ENCODE measurements at regions not wholly inside any gene's neighbourhood (a gene's known extent, or its start where the extent isn't known, plus 50 kb on each side); places are given as distances from the start of the nearest gene placed in this dataset.
A peak's percentile ranks its signal among the peaks of the same experiment; 100 is the strongest.

GRCh38 chr1:213380865-213381264, 329.8 kb downstream of the RPS6KC1 start:
- Histone ChIP-seq H3K27me3 (ENCODE audit: insufficient read depth, low read length) (no peaks in the 10 kb centered on the region), H3K9ac (ENCODE audit: low read length) (no peak overlapping the region), H3K27ac (ENCODE audit: low read depth, low read length) (no peak overlapping the region), H3K79me2 (ENCODE audit: insufficient read depth, low read length) (no peaks in the 10 kb centered on the region), H2AFZ (ENCODE audit: low read depth, low read length) (no peak overlapping the region), H3K4me1 (ENCODE audit: insufficient read depth, low read length) (peaks cover 4% of the 10 kb centered on the region), H3K4me3 (ENCODE audit: insufficient read depth, low read depth, low read length) (no peak overlapping the region), H3K36me3 (ENCODE audit: insufficient read depth, low read length) (no peaks in the 10 kb centered on the region), H3K4me2 (ENCODE audit: low read length) (no peak overlapping the region), H3K9me3 (ENCODE audit: insufficient read depth, low read depth, low read length) (no peaks in the 10 kb centered on the region), H4K20me1 (ENCODE audit: insufficient read depth, low read length) (no peaks in the 10 kb centered on the region)
- Mint-ChIP-seq H3K9me3 (ENCODE audit: unreplicated experiment) (peaks cover 2% of the 10 kb centered on the region), H3K36me3 (ENCODE audit: low read depth, unreplicated experiment) (peaks cover 3% of the 10 kb centered on the region), H3K27ac (ENCODE audit: unreplicated experiment) (no peak overlapping the region), H3K27me3 (ENCODE audit: low read depth, unreplicated experiment) (peaks cover 4% of the 10 kb centered on the region), H3K4me1 (ENCODE audit: low read depth, unreplicated experiment) (peaks cover 11% of the 10 kb centered on the region), H3K4me3 (ENCODE audit: unreplicated experiment) (no peak overlapping the region)
- no peak for FAIRE-seq
- no peak for DNase-seq (ENCODE audit: low read depth)
- TF ChIP-seq CTCF (IDR thresholded peaks at IDR 0.05; ENCODE audit: insufficient read depth, low read depth, low read length) (no peak), EZH2 (IDR thresholded peaks at IDR 0.05; ENCODE audit: insufficient read depth, low read length) (no peak)

GRCh38 chr1:213381572-213382084, 330.6 kb downstream of the RPS6KC1 start:
- DNase-seq (ENCODE audit: low read depth) = peak; percentile 23
- Mint-ChIP-seq H3K27me3 (ENCODE audit: low read depth, unreplicated experiment) (peaks cover 4% of the 10 kb centered on the region), H3K9me3 (ENCODE audit: unreplicated experiment) (peaks cover 2% of the 10 kb centered on the region), H3K36me3 (ENCODE audit: low read depth, unreplicated experiment) (peaks cover 3% of the 10 kb centered on the region), H3K4me3 (ENCODE audit: unreplicated experiment) (no peak overlapping the region), H3K4me1 (ENCODE audit: low read depth, unreplicated experiment) (peaks cover 9% of the 10 kb centered on the region), H3K27ac (ENCODE audit: unreplicated experiment) (no peak overlapping the region)
- Histone ChIP-seq H3K4me3 (ENCODE audit: insufficient read depth, low read depth, low read length) (peak overlapping the region; percentile 17), H3K27me3 (ENCODE audit: insufficient read depth, low read length) (no peaks in the 10 kb centered on the region), H3K9me3 (ENCODE audit: insufficient read depth, low read depth, low read length) (no peaks in the 10 kb centered on the region), H3K79me2 (ENCODE audit: insufficient read depth, low read length) (no peaks in the 10 kb centered on the region), H2AFZ (ENCODE audit: low read depth, low read length) (peak overlapping the region; percentile 34), H3K27ac (ENCODE audit: low read depth, low read length) (no peak overlapping the region), H4K20me1 (ENCODE audit: insufficient read depth, low read length) (no peaks in the 10 kb centered on the region), H3K9ac (ENCODE audit: low read length) (no peak overlapping the region), H3K36me3 (ENCODE audit: insufficient read depth, low read length) (no peaks in the 10 kb centered on the region), H3K4me1 (ENCODE audit: insufficient read depth, low read length) (peaks cover 4% of the 10 kb centered on the region), H3K4me2 (ENCODE audit: low read length) (peak overlapping the region; percentile 79)
- TF ChIP-seq CTCF (IDR thresholded peaks at IDR 0.05; ENCODE audit: insufficient read depth, low read depth, low read length) (no peak), EZH2 (IDR thresholded peaks at IDR 0.05; ENCODE audit: insufficient read depth, low read length) (no peak)
- no peak for FAIRE-seq

- TF ChIP-seq EZH2 (IDR thresholded peaks at IDR 0.05; ENCODE audit: insufficient read depth, low read length) (no peak), CTCF (IDR thresholded peaks at IDR 0.05; ENCODE audit: insufficient read depth, low read depth, low read length) (no peak)
- FAIRE-seq = no peak
- H4K20me1 ChIP-seq (ENCODE audit: insufficient read depth, low read length) = no peaks in the 10 kb centered on the region
- no peak overlapping the region for H2AFZ ChIP-seq (ENCODE audit: low read depth, low read length)
- Mint-ChIP-seq H3K27me3 (ENCODE audit: low read depth, unreplicated experiment) (peaks cover 9% of the 10 kb centered on the region), H3K4me3 (ENCODE audit: unreplicated experiment) (no peak overlapping the region), H3K36me3 (ENCODE audit: low read depth, unreplicated experiment) (peaks cover 3% of the 10 kb centered on the region), H3K27ac (ENCODE audit: unreplicated experiment) (no peak overlapping the region), H3K9me3 (ENCODE audit: unreplicated experiment) (peaks cover 2% of the 10 kb centered on the region), H3K4me1 (ENCODE audit: low read depth, unreplicated experiment) (peaks cover 2% of the 10 kb centered on the region)
- no peak overlapping the region for H3K4me2 ChIP-seq (ENCODE audit: low read length)
- no peaks in the 10 kb centered on the region for H3K9me3 ChIP-seq (ENCODE audit: insufficient read depth, low read depth, low read length)
- H3K36me3 ChIP-seq (ENCODE audit: insufficient read depth, low read length) = no peaks in the 10 kb centered on the region
- no peak overlapping the region for H3K4me3 ChIP-seq (ENCODE audit: insufficient read depth, low read depth, low read length)
- no peaks in the 10 kb centered on the region for H3K4me1 ChIP-seq (ENCODE audit: insufficient read depth, low read length)
- H3K79me2 ChIP-seq (ENCODE audit: insufficient read depth, low read length) = no peaks in the 10 kb centered on the region
- no peak overlapping the region for H3K9ac ChIP-seq (ENCODE audit: low read length)
- DNase-seq (ENCODE audit: low read depth) = no peak
- no peaks in the 10 kb centered on the region for H3K27me3 ChIP-seq (ENCODE audit: insufficient read depth, low read length)
- H3K27ac ChIP-seq (ENCODE audit: low read depth, low read length) = no peak overlapping the region
Measured at GRCh38 chr1:213383465-213383864, 332.4 kb downstream of the RPS6KC1 start.
